Stimulated activated CD8-positive, alpha-beta memory T cell treated with anti-CD3 and anti-CD28 coated beads, Interleukin-15, amount 100 ng/mL, for 24 hours (primary cell): ENCODE measurements at regions not wholly inside any gene's neighbourhood (a gene's known extent, or its start where the extent isn't known, plus 50 kb on each side); places are given as distances from the start of the nearest gene placed in this dataset.

ENCODE experiments used
- DNase-seq: peaks from one replicate; pipeline ENCODE4 v3.0.0-alpha.2; 2020; ENCODE audit warnings: low read depth

GRCh38 chr6:138695193-138695592, 78.4 kb upstream of the CCDC28A start:
- DNase-seq: no peak

GRCh38 chr6:138714493-138714892, 59.1 kb upstream of the CCDC28A start:
- DNase-seq: no peak

GRCh38 chr6:138716013-138716412, 57.6 kb upstream of the CCDC28A start:
- no peak for DNase-seq

GRCh38 chr6:138716971-138717665, 56.5 kb upstream of the CCDC28A start:
- no peak for DNase-seq

GRCh38 chr6:138719011-138719635, 54.4 kb upstream of the CCDC28A start:
- no peak for DNase-seq

- no peak for DNase-seq
Measured at GRCh38 chr6:138719744-138720143, 53.8 kb upstream of the CCDC28A start.

GRCh38 chr6:138722425-138723371, 50.9 kb upstream of the CCDC28A start:
- DNase-seq: no peak
